ENCODE measurements at regions not wholly inside any gene's neighbourhood (a gene's known extent, or its start where the extent isn't known, plus 50 kb on each side); places are given as distances from the start of the nearest gene placed in this dataset.

DNA sequence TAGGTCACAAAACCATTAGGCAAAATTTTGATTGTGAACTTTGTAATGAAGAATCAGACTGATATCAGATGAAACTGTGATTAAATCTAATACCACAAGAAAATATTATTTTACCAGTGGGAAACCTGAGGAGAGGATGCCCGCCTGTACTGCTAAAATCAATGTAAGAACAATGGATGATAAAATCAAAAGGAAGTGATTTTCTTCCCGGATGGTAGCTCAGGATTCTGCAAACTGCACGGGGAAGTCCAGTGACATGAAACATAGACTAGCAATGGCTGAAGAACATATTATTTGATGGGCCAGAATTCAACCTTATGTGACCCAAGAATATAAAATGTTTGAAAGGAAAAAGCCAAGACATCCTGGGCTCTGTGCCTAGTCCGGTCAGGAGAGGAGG is 974.9 kb downstream of the PCDH18 start:
- BruUV-seq (replicated peaks): no TSS peak
- Histone ChIP-seq H2BK120ac (ENCODE audit: low read depth, low read length) (no peak overlapping the region), H3K27ac (ENCODE audit: insufficient read depth, low read length) (no peak overlapping the region), H2AK5ac (ENCODE audit: low read depth, low read length) (no peak overlapping the region), H3K18ac (ENCODE audit: low read depth, low read length) (no peak overlapping the region), H3K4me1 (ENCODE audit: control insufficient read depth, insufficient read depth, low read length) (no peaks in the 10 kb centered on the region), H3K9me3 (ENCODE audit: control insufficient read depth, insufficient read depth, low read length) (no peaks in the 10 kb centered on the region), H2AK9ac (replicated peaks; ENCODE audit: low read depth, low read length, poor library complexity) (no peak overlapping the region), H3K14ac (replicated peaks; ENCODE audit: low read depth, low read length) (no peak overlapping the region), H3K4me2 (ENCODE audit: low read depth, low read length) (no peak overlapping the region), H2BK5ac (ENCODE audit: low read depth, low read length, poor library complexity, severe bottlenecking) (no peak overlapping the region), H3K23ac (ENCODE audit: low read depth, low read length) (no peak overlapping the region), H3K9ac (ENCODE audit: low read depth, low read length) (no peak overlapping the region), H3K4ac (ENCODE audit: low read depth, low read length) (no peak overlapping the region), H2AFZ (replicated peaks; ENCODE audit: low read length, poor library complexity) (no peak overlapping the region), H4K20me1 (ENCODE audit: insufficient read depth, low read length) (no peaks in the 10 kb centered on the region), H3K79me1 (ENCODE audit: low read depth in 1 of 2, low read length in 2 of 2) (no peaks in the 10 kb centered on the region), H4K91ac (ENCODE audit: insufficient read depth, low read depth, low read length) (no peak overlapping the region), H4K5ac (ENCODE audit: low read depth, low read length) (no peak overlapping the region), H3K4me3 (ENCODE audit: insufficient read depth, low read depth, low read length) (no peak overlapping the region), H3K36me3 (ENCODE audit: control insufficient read depth, insufficient read depth, low read length) (no peaks in the 10 kb centered on the region), H2BK20ac (ENCODE audit: low read depth, low read length) (no peak overlapping the region), H3K27me3 (ENCODE audit: control insufficient read depth, insufficient read depth, low read length) (no peaks in the 10 kb centered on the region), H3K9me1 (ENCODE audit: insufficient read depth, low read length) (no peaks in the 10 kb centered on the region), H4K8ac (ENCODE audit: low read depth in 2 of 2, low read length in 2 of 2) (no peak overlapping the region), H3K56ac (ENCODE audit: extremely low read depth, insufficient read depth, low read length) (no peak overlapping the region), H2BK15ac (ENCODE audit: low read depth, low read length) (no peak overlapping the region)
- in situ Hi-C loops (cut with MboI; ENCODE audit: low sequenced_read_pairs) (no loop called here), intact Hi-C loops (cut with micrococcal nuclease) (no loop called here), dilution Hi-C loops (cut with HindIII; ENCODE audit: low sequenced_read_pairs, unreplicated experiment) (no loop called here)
- DNase-seq (no peak), ATAC-seq (ENCODE audit: low read depth) (no peak)
- TF ChIP-seq NFE2L2 (IDR thresholded peaks at IDR 0.05; ENCODE audit: low read depth, low read length): no peak
- TF ChIP-seq POLR2A (IDR thresholded peaks at IDR 0.05; ENCODE audit: low read depth, low read length): no peak
- no peak for TF ChIP-seq MXI1 (IDR thresholded peaks at IDR 0.05; ENCODE audit: borderline replicate concordance, low read depth, low read length)
- TF ChIP-seq RAD21 (IDR thresholded peaks at IDR 0.05; ENCODE audit: low read length): no peak
- no peak for TF ChIP-seq USF2 (IDR thresholded peaks at IDR 0.05; ENCODE audit: low read depth, low read length)
- no peak for TF ChIP-seq RCOR1 (IDR thresholded peaks at IDR 0.05; ENCODE audit: insufficient replicate concordance, low read length)
- TF ChIP-seq FOS (IDR thresholded peaks at IDR 0.05; ENCODE audit: low read depth, low read length): no peak
- TF ChIP-seq MAFK (IDR thresholded peaks at IDR 0.05; ENCODE audit: low read depth, low read length): no peak
- no peak for TF ChIP-seq CTCF (conservative IDR thresholded peaks at IDR 0.05; ENCODE audit: low read depth, low read length)
- no peak for TF ChIP-seq MAZ (IDR thresholded peaks at IDR 0.05; ENCODE audit: borderline replicate concordance, low read depth, low read length)
- TF ChIP-seq RFX5 (IDR thresholded peaks at IDR 0.05; ENCODE audit: low read depth, low read length): no peak
- no peak for TF ChIP-seq SMC3 (IDR thresholded peaks at IDR 0.05; ENCODE audit: low read depth, low read length)
- no peak for TF ChIP-seq CEBPB (IDR thresholded peaks at IDR 0.05; ENCODE audit: low read depth, low read length)
- no peak for TF ChIP-seq CHD1 (IDR thresholded peaks at IDR 0.05; ENCODE audit: low read depth, low read length)
- no peak for TF ChIP-seq BHLHE40 (IDR thresholded peaks at IDR 0.05; ENCODE audit: low read depth, low read length)
- TF ChIP-seq, protein P1, sequence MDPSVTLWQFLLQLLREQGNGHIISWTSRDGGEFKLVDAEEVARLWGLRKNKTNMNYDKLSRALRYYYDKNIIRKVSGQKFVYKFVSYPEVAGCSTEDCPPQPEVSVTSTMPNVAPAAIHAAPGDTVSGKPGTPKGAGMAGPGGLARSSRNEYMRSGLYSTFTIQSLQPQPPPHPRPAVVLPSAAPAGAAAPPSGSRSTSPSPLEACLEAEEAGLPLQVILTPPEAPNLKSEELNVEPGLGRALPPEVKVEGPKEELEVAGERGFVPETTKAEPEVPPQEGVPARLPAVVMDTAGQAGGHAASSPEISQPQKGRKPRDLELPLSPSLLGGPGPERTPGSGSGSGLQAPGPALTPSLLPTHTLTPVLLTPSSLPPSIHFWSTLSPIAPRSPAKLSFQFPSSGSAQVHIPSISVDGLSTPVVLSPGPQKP (IDR thresholded peaks at IDR 0.05; ENCODE audit: borderline replicate concordance, low read depth, low read length): no peak
- WGBS, 2 experiments (ENCODE audit: extremely low coverage in 2 of 2, insufficient read length in 1 of 2): no CpG with 5 or more reads among the region's 4 CpGs
- ChIA-PET CTCF (no interaction called here), POLR2A (ENCODE audit: unreplicated experiment) (no interaction called here)

Data from IMR-90 (cell line).